Effector memory CD4-positive, alpha-beta T cell (primary cell): ENCODE measurements at regions not wholly inside any gene's neighbourhood (a gene's known extent, or its start where the extent isn't known, plus 50 kb on each side); places are given as distances from the start of the nearest gene placed in this dataset.
"Not testable (repeated sequence)": the region's sequence is repeated elsewhere in the genome, so short reads cannot be mapped to it uniquely, and the experiment has no call there.

Experiments used
- DNase-seq, 3 donors: peaks; one replicate each; pipeline ENCODE4 v3.0.0-alpha.2; 2020
- H3K27ac ChIP-seq: 2 replicates; pipeline ENCODE4 v1.7.0; 2013; ENCODE audit warnings: mild to moderate bottlenecking, low read length, moderate library complexity; ENCODE audit not compliant: insufficient read depth, poor library complexity, severe bottlenecking
- H3K27me3 ChIP-seq: replicated peaks from 2 replicates; pipeline ENCODE4 v1.7.0; 2013; ENCODE audit warnings: mild to moderate bottlenecking, low read length; ENCODE audit not compliant: insufficient read depth, control insufficient read depth, poor library complexity, severe bottlenecking
- H3K36me3 ChIP-seq: 2 replicates; pipeline ENCODE4 v1.7.0; 2013; ENCODE audit warnings: mild to moderate bottlenecking, low read length, moderate library complexity; ENCODE audit not compliant: control insufficient read depth, insufficient read depth
- H3K4me1 ChIP-seq: 2 replicates; pipeline ENCODE4 v1.7.0; 2013; ENCODE audit warnings: low read length, mild to moderate bottlenecking; ENCODE audit not compliant: control insufficient read depth, insufficient read depth, poor library complexity, severe bottlenecking
- H3K4me3 ChIP-seq: 2 replicates; pipeline ENCODE4 v1.7.0; 2013; ENCODE audit warnings: low read length, low read depth, mild to moderate bottlenecking; ENCODE audit not compliant: insufficient read depth, poor library complexity, severe bottlenecking
- H3K9me3 ChIP-seq: 2 replicates; pipeline ENCODE4 v1.7.0; 2013; ENCODE audit warnings: mild to moderate bottlenecking, low read length, moderate library complexity; ENCODE audit not compliant: control insufficient read depth

- no peaks in the 10 kb centered on the region for H3K9me3 ChIP-seq
- H3K4me1 ChIP-seq: no peaks in the 10 kb centered on the region
- no peak for DNase-seq
- no peak overlapping the region for H3K4me3 ChIP-seq
- H3K27ac ChIP-seq: no peak overlapping the region
- H3K36me3 ChIP-seq: no peaks in the 10 kb centered on the region
- no peaks in the 10 kb centered on the region for H3K27me3 ChIP-seq
Observed at GRCh38 chr12:131443019-131444000, 267.6 kb upstream of the SFSWAP start.

GRCh38 chr12:131444220-131445164, 266.4 kb upstream of the SFSWAP start:
- no peak for DNase-seq
- Histone ChIP-seq H3K9me3 (no peaks in the 10 kb centered on the region), H3K27me3 (no peaks in the 10 kb centered on the region)

GRCh38 chr12:131445184-131445774, 265.6 kb upstream of the SFSWAP start:
- H3K4me3 ChIP-seq: no peak overlapping the region
- no peaks in the 10 kb centered on the region for H3K36me3 ChIP-seq
- H3K27me3 ChIP-seq: no peaks in the 10 kb centered on the region
- no peaks in the 10 kb centered on the region for H3K9me3 ChIP-seq
- no peak for DNase-seq
- no peaks in the 10 kb centered on the region for H3K4me1 ChIP-seq
- no peak overlapping the region for H3K27ac ChIP-seq

More at GRCh38 chr12:131444220-131445164, 266.4 kb upstream of the SFSWAP start:
- no peaks in the 10 kb centered on the region for H3K4me1 ChIP-seq
- no peak overlapping the region for H3K4me3 ChIP-seq
- H3K36me3 ChIP-seq: no peaks in the 10 kb centered on the region
- no peak overlapping the region for H3K27ac ChIP-seq

GRCh38 chr12:131445795-131446194, 265.1 kb upstream of the SFSWAP start:
- H3K4me3 ChIP-seq: no peak overlapping the region
- no peak for DNase-seq
- no peaks in the 10 kb centered on the region for H3K27me3 ChIP-seq
- H3K9me3 ChIP-seq: no peaks in the 10 kb centered on the region
- H3K4me1 ChIP-seq: no peaks in the 10 kb centered on the region
- no peaks in the 10 kb centered on the region for H3K36me3 ChIP-seq
- no peak overlapping the region for H3K27ac ChIP-seq

GRCh38 chr12:131447636-131448035, 263.3 kb upstream of the SFSWAP start:
- not testable (repeated sequence) for DNase-seq, H3K9me3 ChIP-seq, H3K27me3 ChIP-seq, H3K36me3 ChIP-seq, H3K4me3 ChIP-seq, H3K27ac ChIP-seq, H3K4me1 ChIP-seq

- H3K9me3 ChIP-seq: no peaks in the 10 kb centered on the region
- no peak overlapping the region for H3K27ac ChIP-seq
- H3K27me3 ChIP-seq: no peaks in the 10 kb centered on the region
- H3K36me3 ChIP-seq: no peaks in the 10 kb centered on the region
- no peaks in the 10 kb centered on the region for H3K4me1 ChIP-seq
- DNase-seq: no peak
- H3K4me3 ChIP-seq: no peak overlapping the region
Observed at GRCh38 chr12:131448254-131448795, 262.6 kb upstream of the SFSWAP start.

- DNase-seq: no peak
- Histone ChIP-seq H3K27me3 (no peaks in the 10 kb centered on the region), H3K36me3 (no peaks in the 10 kb centered on the region), H3K9me3 (no peaks in the 10 kb centered on the region), H3K4me1 (no peaks in the 10 kb centered on the region), H3K27ac (no peak overlapping the region), H3K4me3 (no peak overlapping the region)
Observed at GRCh38 chr12:131449027-131449426, 261.9 kb upstream of the SFSWAP start.

GRCh38 chr12:131452444-131452860, 258.4 kb upstream of the SFSWAP start:
- Histone ChIP-seq H3K4me3 (no peak overlapping the region), H3K4me1 (no peaks in the 10 kb centered on the region), H3K36me3 (no peaks in the 10 kb centered on the region), H3K9me3 (no peaks in the 10 kb centered on the region), H3K27ac (no peak overlapping the region), H3K27me3 (no peaks in the 10 kb centered on the region)
- no peak for DNase-seq

GRCh38 chr12:131454418-131455217, 256.3 kb upstream of the SFSWAP start:
- H3K27ac ChIP-seq: no peak overlapping the region
- H3K4me3 ChIP-seq: no peak overlapping the region
- no peak for DNase-seq
- no peaks in the 10 kb centered on the region for H3K27me3 ChIP-seq
- H3K36me3 ChIP-seq: no peaks in the 10 kb centered on the region
- no peaks in the 10 kb centered on the region for H3K9me3 ChIP-seq
- H3K4me1 ChIP-seq: no peaks in the 10 kb centered on the region
